ENCODE measurements at regions not wholly inside any gene's neighbourhood (a gene's known extent, or its start where the extent isn't known, plus 50 kb on each side); places are given as distances from the start of the nearest gene placed in this dataset.

DNA sequence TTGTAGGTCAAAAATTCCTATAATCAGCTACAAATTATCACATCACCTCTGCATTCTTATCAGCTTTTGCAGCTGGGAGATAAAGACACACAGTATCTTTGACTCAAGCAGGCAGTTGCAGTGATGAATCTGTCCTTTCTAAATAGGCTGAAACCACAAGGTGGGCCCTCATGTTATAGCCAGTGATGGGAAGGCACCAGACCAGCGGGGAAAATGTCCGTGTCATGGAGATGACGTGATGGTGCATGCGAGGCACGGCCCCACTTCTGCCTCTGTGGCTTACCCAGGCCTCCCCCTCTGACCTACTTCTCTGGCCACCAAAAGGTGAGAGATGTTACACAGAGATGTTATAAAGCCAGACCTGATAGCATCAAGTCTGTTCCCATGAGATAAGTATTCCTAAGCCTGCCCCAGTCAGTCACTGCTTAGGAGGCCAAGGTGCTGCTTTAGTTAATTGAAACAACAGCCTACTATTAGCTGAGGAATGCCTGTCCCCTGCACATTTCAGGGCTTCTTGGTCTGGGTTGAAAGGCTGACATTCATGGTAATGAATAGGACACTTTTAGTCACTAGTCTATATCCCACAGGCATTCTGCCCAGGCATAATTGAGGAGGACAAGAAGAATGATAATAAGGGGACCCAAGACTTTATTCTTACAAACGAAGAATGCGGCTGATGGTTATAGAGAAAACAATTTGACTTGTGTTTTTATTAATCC lies 327.9 kb downstream of the LPIN1 start:
- TF ChIP-seq POLR2A (IDR thresholded peaks at IDR 0.05) = no peak
- TF ChIP-seq, protein P1, sequence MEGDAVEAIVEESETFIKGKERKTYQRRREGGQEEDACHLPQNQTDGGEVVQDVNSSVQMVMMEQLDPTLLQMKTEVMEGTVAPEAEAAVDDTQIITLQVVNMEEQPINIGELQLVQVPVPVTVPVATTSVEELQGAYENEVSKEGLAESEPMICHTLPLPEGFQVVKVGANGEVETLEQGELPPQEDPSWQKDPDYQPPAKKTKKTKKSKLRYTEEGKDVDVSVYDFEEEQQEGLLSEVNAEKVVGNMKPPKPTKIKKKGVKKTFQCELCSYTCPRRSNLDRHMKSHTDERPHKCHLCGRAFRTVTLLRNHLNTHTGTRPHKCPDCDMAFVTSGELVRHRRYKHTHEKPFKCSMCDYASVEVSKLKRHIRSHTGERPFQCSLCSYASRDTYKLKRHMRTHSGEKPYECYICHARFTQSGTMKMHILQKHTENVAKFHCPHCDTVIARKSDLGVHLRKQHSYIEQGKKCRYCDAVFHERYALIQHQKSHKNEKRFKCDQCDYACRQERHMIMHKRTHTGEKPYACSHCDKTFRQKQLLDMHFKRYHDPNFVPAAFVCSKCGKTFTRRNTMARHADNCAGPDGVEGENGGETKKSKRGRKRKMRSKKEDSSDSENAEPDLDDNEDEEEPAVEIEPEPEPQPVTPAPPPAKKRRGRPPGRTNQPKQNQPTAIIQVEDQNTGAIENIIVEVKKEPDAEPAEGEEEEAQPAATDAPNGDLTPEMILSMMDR (IDR thresholded peaks at IDR 0.05) = no peak
